Loucy (cell line): ENCODE measurements at regions not wholly inside any gene's neighbourhood (a gene's known extent, or its start where the extent isn't known, plus 50 kb on each side); places are given as distances from the start of the nearest gene placed in this dataset.

Source experiments
- H2AFZ ChIP-seq: fragments of 200-600 bp; sonication (generic); 2 replicates; pipeline ENCODE4 v1.6.0; 2016; ENCODE audit warnings: antibody characterized with exemption, mild to moderate bottlenecking, low read length, moderate library complexity
- H3F3A ChIP-seq: fragments of 200-600 bp; 2 replicates; pipeline ENCODE4 v1.6.0; 2016; ENCODE audit warnings: antibody characterized with exemption, low read depth, mild to moderate bottlenecking
- H3K27me3 ChIP-seq: fragments of 200-600 bp; sonication (generic); 2 replicates; pipeline ENCODE4 v1.6.1; 2014; ENCODE audit warnings: low read length, mild to moderate bottlenecking; ENCODE audit not compliant: insufficient read depth, poor library complexity, severe bottlenecking
- H3K36me3 ChIP-seq: fragments of 200-600 bp; sonication (generic); 2 replicates; pipeline ENCODE4 v1.6.1; 2016; ENCODE audit warnings: low read length; ENCODE audit not compliant: insufficient read depth
- H3K4me1 ChIP-seq: fragments of 200-600 bp; sonication (generic); 2 replicates; pipeline ENCODE4 v1.5.1; 2014; ENCODE audit warnings: low read length, mild to moderate bottlenecking; ENCODE audit not compliant: insufficient read depth, poor library complexity, severe bottlenecking
- H3K4me2 ChIP-seq: fragments of 200-600 bp; sonication (generic); 2 replicates; pipeline ENCODE4 v1.6.0; 2014; ENCODE audit warnings: antibody characterized with exemption, low read length, low read depth, mild to moderate bottlenecking; ENCODE audit not compliant: poor library complexity, severe bottlenecking
- H3K4me3 ChIP-seq: fragments of 200-600 bp; sonication (generic); 2 replicates; pipeline ENCODE4 v1.5.1; 2014; ENCODE audit warnings: low read length, mild to moderate bottlenecking, mixed read lengths; ENCODE audit not compliant: poor library complexity, severe bottlenecking
- H3K79me2 ChIP-seq: fragments of 200-600 bp; sonication (generic); 2 replicates; pipeline ENCODE4 v1.6.1; 2014; ENCODE audit warnings: low read length; ENCODE audit not compliant: insufficient read depth
- H3K9ac ChIP-seq: fragments of 200-600 bp; sonication (generic); 2 replicates; pipeline ENCODE4 v1.6.0; 2014; ENCODE audit warnings: mild to moderate bottlenecking, low read depth, low read length, moderate library complexity; ENCODE audit not compliant: poor library complexity, severe bottlenecking
- H3K9me2 ChIP-seq: fragments of 200-600 bp; sonication (generic); replicated peaks from 2 replicates; pipeline ENCODE4 v1.6.1; 2016; ENCODE audit warnings: low read depth, low read length, mixed read lengths
- H3K9me3 ChIP-seq: fragments of 200-600 bp; sonication (generic); 2 replicates; pipeline ENCODE4 v1.6.1; 2014; ENCODE audit warnings: mild to moderate bottlenecking, antibody characterized with exemption, low read length, low read depth; ENCODE audit not compliant: insufficient read depth
- H4K20me1 ChIP-seq: fragments of 200-600 bp; sonication (generic); 2 replicates; pipeline ENCODE4 v1.6.0; 2014; ENCODE audit warnings: antibody characterized with exemption, low read length, mild to moderate bottlenecking; ENCODE audit not compliant: insufficient read depth, poor library complexity, severe bottlenecking
- EZH2phosphoT487 ChIP-seq: fragments of 200-600 bp; IDR thresholded peaks from 2 replicates; pipeline ENCODE4 v1.6.1; 2018; ENCODE audit warnings: antibody characterized with exemption, mild to moderate bottlenecking, moderate library complexity, borderline replicate concordance
- TF ChIP-seq, protein P1 (sequence below): fragments of 200-600 bp; sonication (generic); conservative IDR thresholded peaks from 2 replicates; pipeline ENCODE4 v1.5.1; 2014; ENCODE audit warnings: mild to moderate bottlenecking, antibody characterized with exemption, low read length

DNA sequence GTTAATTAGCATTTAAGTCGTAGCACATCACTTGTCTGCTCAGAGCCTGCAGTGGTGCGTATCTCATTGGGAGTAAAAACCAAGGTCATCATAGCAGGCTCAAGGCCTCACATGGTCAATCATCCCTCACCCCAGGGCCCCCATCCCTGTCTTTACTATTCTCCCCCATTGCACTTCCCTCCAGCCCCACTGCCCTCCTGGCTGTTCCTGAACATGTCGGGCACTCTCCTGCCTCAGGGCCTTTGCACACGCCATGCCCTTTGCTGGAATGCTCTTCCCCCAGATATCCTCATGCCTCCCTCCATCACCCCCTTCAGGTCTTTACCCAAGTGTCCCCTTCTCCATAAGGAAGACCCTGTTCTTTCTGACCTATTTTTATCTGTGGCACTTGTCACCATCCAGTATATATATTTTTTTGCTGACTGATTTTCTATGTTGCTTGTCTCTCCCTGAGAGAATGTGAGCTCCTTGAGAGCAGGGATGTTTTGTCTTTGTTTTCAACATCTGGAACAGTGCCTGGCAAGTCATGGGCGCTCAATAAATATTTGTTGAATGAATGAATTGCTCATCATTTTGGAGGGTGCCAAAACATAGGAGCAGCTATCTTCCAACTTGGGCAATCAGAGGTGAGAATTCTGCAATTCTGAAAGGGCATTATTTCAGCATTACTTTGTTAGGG, 74.1 kb upstream of the POU3F1 start:
- H3K79me2 ChIP-seq, result no peaks in the 10 kb centered on the region
- no peaks in the 10 kb centered on the region for H3K9me2 ChIP-seq
- H3K27me3 ChIP-seq, result no peaks in the 10 kb centered on the region
- H3K9ac ChIP-seq, result no peak overlapping the region
- H3F3A ChIP-seq, result no peaks in the 10 kb centered on the region
- H3K36me3 ChIP-seq, result no peaks in the 10 kb centered on the region
- no peak overlapping the region for H3K4me2 ChIP-seq
- no peaks in the 10 kb centered on the region for H4K20me1 ChIP-seq
- no peaks in the 10 kb centered on the region for H3K9me3 ChIP-seq
- no peaks in the 10 kb centered on the region for H3K4me1 ChIP-seq
- no peak overlapping the region for H2AFZ ChIP-seq
- no peak overlapping the region for H3K4me3 ChIP-seq
- TF ChIP-seq EZH2phosphoT487, result no peak
- TF ChIP-seq, protein P1, sequence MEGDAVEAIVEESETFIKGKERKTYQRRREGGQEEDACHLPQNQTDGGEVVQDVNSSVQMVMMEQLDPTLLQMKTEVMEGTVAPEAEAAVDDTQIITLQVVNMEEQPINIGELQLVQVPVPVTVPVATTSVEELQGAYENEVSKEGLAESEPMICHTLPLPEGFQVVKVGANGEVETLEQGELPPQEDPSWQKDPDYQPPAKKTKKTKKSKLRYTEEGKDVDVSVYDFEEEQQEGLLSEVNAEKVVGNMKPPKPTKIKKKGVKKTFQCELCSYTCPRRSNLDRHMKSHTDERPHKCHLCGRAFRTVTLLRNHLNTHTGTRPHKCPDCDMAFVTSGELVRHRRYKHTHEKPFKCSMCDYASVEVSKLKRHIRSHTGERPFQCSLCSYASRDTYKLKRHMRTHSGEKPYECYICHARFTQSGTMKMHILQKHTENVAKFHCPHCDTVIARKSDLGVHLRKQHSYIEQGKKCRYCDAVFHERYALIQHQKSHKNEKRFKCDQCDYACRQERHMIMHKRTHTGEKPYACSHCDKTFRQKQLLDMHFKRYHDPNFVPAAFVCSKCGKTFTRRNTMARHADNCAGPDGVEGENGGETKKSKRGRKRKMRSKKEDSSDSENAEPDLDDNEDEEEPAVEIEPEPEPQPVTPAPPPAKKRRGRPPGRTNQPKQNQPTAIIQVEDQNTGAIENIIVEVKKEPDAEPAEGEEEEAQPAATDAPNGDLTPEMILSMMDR, result no peak

DNA sequence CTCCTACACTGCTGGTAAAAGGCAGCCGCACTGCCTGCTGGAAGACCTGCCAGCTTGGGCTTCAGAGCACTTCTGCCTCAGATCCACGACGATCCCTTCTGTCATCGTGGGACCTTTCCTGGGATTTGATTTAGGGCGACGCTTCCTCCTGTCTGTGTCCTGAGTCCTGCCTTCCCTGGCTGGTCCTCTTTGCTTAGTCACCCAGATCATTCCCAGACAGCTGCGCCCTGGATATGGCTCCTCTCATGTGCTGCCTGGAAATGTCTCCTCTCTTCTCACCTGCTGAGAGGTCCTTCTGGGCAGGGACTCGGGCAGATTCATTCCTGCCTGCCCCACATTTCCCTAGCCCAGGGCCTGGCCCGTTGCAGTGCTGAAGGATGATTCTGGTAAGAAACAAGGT, 72.4 kb upstream of the POU3F1 start:
- Histone ChIP-seq H3K36me3 (no peaks in the 10 kb centered on the region), H3K27me3 (no peaks in the 10 kb centered on the region), H3K9ac (no peak overlapping the region), H3K79me2 (no peaks in the 10 kb centered on the region), H3K9me3 (no peaks in the 10 kb centered on the region), H2AFZ (no peak overlapping the region), H4K20me1 (no peaks in the 10 kb centered on the region), H3K9me2 (no peaks in the 10 kb centered on the region), H3K4me1 (no peaks in the 10 kb centered on the region), H3K4me3 (no peak overlapping the region), H3K4me2 (no peak overlapping the region), H3F3A (no peaks in the 10 kb centered on the region)
- TF ChIP-seq, protein P1, result no peak
- no peak for TF ChIP-seq EZH2phosphoT487

- Histone ChIP-seq H3K9me2 (no peaks in the 10 kb centered on the region), H3F3A (no peaks in the 10 kb centered on the region), H3K4me3 (no peak overlapping the region), H3K9me3 (no peaks in the 10 kb centered on the region), H3K36me3 (no peaks in the 10 kb centered on the region), H3K4me2 (no peak overlapping the region), H3K4me1 (no peaks in the 10 kb centered on the region), H4K20me1 (no peaks in the 10 kb centered on the region), H2AFZ (no peak overlapping the region), H3K79me2 (no peaks in the 10 kb centered on the region), H3K9ac (no peak overlapping the region), H3K27me3 (no peaks in the 10 kb centered on the region)
- TF ChIP-seq, protein P1, result no peak
- TF ChIP-seq EZH2phosphoT487, result no peak
Measured at GRCh38 chr1:38117444-38117887, 70.9 kb upstream of the POU3F1 start.
